HG03342 (cell line): ENCODE measurements at regions not wholly inside any gene's neighbourhood (a gene's known extent, or its start where the extent isn't known, plus 50 kb on each side); places are given as distances from the start of the nearest gene placed in this dataset.
A peak's percentile ranks its signal among the peaks of the same experiment; 100 is the strongest.

ENCODE experiments used
- ATAC-seq: cut with Tn5 transposase; IDR thresholded peaks from one replicate; pipeline ENCODE4 v1.9.1; 2021; ENCODE audit warnings: mild to moderate bottlenecking, moderate library complexity; ENCODE audit not compliant: unreplicated experiment

GRCh38 chr5:164002628-164003027, 497.2 kb downstream of the MAT2B start:
- ATAC-seq, result peak; percentile 79

- no peak for ATAC-seq
These were observed 499.7 kb downstream of the MAT2B start for GRCh38 chr5:164005071-164005470.

DNA sequence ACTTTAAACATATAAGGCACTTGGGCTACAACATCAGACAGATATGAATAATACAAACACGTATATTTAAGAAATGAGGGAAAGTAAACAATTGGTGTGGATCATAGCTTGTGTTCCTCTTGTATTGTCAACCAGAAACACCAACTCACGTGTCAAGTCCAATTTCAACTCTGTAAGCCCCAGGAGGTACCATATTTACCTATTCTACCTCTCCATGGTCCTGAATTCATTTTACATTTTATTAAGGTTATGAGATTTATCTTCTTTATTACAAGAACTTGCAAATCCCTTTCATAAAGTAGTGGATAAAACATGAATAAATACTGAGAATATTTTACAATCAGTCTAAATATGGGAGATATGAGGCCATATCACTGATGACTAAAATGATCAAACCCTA, 501.6 kb downstream of the MAT2B start:
- no peak for ATAC-seq

DNA sequence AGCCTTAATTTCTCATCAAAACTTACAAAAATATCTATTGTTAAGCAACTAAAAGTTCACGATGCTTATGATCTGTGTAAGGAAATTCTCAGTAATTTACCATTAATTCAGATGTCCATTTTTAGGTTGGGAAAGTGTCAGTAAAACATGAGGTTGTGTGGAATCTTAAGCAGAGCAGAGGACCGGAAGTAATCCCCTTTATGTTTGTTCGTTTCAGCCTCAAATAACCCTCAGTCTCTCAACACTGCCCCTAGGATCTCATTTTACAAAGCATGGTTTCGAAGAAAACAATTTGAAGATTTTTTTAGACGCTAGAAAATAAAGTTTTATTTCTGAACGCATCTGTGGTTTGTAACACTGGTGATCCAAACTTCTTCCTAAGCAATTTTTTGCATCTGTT, 504.2 kb downstream of the MAT2B start:
- no peak for ATAC-seq

DNA sequence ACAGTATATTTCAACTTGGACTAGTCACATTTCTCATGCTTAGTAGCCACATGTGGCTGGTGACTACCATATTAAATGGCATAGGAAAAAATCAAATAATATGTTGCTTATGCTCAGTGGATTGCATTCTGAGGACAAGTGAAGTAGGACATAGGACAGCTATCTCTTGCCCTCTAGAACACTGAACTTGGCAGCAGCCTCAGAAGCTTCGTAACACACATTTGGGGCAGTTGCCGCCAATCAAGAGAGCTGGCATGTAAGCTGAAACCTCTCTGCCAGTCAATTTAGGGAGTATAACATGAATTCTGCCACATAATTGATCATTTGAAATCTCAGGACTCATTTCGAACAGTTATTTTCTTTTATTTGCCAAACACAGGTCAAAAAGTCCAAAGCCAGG, 505.5 kb downstream of the MAT2B start:
- ATAC-seq, result no peak

DNA sequence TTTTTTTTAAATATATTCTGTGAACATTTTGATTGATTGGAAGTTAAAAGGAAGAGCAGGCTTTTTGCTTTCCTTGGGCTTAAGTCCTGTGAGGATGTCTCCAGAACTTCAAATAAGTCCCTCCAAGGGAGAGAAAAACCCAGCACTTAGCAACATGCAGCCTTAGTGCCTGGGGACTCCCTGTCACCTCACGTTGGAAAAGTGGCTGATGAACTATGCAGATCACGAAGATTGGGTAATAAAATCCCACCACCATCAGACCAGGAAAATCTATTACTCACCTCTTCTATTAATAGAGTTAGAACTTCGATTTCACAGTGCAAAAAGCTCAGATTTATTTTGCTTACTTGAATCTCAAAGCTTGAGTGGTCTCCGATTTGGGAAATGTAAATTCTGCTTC, 507.0 kb downstream of the MAT2B start:
- no peak for ATAC-seq

DNA sequence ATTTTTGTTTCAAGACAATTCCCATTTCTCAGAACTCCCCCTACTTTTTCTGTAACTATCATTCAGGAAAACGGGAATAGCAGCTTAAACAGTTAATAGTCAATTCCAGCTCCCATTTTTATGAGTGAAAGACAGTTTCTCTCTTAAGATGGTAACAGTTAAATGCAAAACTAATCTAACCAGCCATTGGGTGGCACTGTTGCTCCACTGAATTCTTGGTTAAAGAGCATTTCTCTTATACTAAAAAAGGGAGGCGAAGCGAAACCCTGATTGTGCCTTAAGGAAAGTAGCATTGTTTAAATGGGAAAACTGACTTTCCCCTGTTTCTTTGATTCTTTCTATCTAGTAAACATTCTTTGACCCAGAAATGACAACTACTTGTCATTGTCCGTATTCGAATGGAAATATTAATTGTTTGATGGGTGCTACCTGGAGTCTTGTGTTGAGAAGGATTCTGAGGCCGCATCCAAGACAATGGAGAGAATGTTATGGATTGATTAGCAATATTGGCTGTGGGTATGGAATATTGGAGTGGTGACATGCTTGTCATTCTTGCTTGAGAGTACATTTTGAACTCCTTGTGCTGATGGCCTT, 507.8 kb downstream of the MAT2B start:
- peak; percentile 90 for ATAC-seq

DNA sequence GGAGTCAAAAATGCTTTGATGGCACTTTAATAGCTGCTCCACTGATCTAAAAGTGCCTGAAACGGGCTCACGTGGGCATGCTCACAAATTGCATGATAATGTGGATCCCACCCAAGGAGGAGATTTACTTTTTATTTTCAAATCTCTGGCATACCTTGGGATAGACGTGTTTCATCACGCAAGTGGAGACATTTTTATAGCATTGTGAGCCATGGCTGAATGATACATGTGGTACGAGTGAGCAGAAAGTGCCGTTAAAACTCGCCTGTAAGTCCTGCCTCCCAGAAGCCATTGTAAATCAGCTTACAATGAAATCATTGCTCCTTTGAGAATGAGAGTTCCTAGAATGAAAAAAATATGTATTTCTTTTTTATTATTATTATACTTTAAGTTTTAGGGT, 514.7 kb downstream of the MAT2B start:
- ATAC-seq, result no peak

- no peak for ATAC-seq
These were observed 522.3 kb downstream of the MAT2B start for GRCh38 chr5:164027738-164028137.

DNA sequence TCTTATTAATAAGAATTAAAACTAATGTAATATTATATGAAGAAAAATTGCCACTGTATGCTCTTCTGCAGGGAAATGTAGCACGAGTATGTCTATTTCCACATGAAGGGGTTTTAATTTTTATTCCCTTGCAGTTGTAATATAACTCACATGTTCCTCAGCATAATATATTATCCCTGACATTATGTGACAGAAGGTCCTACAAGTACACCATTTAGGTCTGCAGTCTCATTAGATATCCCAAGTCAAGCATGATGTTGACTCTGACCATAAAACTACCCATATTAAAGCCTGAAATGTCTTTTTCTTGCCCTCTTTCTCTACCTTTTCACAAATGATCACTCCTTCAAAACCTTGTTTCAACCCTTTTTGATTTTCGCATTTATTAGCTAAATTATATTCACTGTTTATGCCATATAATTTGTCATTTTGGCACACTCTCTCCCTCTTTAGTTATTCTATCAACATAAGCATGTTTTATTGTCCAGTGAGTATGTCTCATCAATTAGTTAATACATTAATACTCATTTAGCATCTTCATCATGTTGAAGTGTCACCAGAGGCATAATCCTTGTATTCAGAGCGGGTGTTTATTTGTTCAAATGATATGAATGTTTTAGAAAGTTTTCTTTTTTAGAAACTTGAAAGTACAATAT, 532.8 kb downstream of the MAT2B start:
- no peak for ATAC-seq

GRCh38 chr5:164041105-164041504, 535.7 kb downstream of the MAT2B start:
- no peak for ATAC-seq

GRCh38 chr5:164048359-164048926, 543.0 kb downstream of the MAT2B start:
- ATAC-seq, result no peak

DNA sequence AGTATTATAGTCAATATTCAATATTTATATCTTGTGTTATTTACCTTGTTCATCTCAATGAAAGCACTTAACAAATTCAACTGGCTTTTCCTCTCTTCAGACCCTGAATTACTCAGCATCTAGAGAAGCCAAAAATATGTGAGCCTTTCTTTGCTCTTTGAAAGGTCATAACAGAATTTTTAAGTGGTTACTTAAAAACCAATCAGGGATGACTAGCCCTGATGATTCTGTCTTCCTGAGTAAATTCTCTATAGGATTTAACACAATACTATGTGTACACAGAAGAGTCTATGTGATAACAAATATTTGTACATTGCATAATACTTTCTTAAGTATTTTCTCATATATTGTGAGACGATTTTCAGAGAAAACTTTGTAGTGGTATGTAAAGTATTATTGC, 546.3 kb downstream of the MAT2B start:
- ATAC-seq, result no peak

DNA sequence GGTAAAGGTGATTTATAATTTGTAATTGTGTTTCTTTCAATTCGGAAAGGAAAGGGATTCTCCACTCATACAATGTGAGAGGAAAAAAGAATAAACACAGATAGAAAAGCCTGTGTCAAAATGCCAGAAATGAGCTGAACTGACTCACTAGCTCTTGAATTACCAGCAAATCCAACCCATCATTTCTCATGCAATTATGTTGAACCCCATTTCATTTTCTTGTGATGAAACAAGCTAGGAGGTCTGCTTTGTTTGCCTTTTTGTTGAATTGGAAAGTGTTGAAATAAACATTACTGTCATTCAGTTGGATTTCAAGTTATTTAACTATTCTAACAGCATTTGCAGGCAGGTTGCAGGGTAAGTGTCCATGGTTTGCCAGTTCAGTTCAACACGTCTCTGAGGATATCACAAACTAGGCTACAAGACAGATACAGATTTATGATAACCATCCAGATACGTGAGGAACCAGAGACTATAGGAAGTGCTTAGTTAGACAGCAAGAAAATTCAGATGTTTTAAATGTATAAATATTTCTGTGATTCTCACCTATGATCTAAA, 547.2 kb downstream of the MAT2B start:
- ATAC-seq, result no peak

DNA sequence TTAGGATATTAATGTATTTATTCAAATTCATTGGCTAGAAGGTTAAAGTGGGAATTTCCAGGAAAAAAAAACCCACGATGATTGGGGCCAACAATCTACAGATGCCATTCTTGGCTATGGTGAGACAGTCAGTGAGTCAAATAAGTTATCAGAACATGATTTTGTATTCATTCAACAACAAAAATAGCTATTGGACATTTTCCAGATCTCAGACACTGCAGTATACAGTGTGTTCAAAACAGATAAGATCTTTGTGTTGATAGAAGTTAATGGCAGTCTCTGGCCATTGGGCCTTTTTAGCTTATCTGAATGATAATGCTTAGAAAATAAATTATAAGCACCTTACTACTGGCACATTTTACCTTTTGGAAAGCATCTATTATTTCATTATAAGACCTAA, 547.7 kb downstream of the MAT2B start:
- ATAC-seq, result no peak

- no peak for ATAC-seq
These were observed 549.0 kb downstream of the MAT2B start for GRCh38 chr5:164054461-164054860.

DNA sequence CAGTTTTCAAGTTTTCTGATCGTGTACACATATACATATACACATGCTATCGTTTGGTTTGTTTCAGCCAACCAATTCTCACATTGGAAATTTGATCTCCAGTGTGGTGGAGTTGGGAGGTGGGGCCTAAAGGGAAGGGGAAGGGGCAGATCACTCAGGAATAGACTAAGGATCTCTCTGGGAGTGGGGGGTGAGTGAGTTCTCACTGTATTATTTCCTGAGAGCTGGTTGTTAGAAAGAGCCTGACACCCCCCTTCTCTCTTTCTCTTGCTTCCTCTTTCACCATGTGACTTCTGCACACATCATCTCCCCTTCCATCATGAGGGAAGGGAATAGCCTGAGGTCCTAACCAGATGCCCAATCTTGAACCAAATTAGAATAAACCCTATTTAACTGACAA, 551.7 kb downstream of the MAT2B start:
- no peak for ATAC-seq

DNA sequence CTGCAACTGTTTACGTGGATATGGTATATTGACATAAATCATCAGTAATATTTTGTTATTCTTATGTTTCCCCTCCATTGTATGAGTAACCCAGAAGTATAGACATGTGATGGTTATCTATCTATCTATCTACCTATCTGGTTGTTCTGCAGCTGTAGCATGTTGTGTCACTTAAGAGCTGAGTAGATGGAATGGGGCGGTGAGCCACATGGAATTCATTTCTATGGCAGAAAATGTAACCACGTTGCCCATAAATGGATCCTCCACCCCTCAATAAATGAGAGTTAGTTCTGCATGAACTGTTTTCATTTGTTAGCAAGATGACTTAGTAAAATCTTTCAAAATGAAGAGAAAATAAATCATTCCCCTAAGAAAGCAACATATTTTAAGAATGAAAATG, 553.2 kb downstream of the MAT2B start:
- ATAC-seq, result no peak

- no peak for ATAC-seq
These were observed 554.1 kb downstream of the MAT2B start for GRCh38 chr5:164059471-164059870.

GRCh38 chr5:164060786-164061355, 555.5 kb downstream of the MAT2B start:
- ATAC-seq, result no peak

GRCh38 chr5:164062304-164062703, 556.9 kb downstream of the MAT2B start:
- ATAC-seq, result no peak

- ATAC-seq, result no peak
These were observed 559.8 kb downstream of the MAT2B start for GRCh38 chr5:164065266-164065665.
